ENCODE measurements at regions not wholly inside any gene's neighbourhood (a gene's known extent, or its start where the extent isn't known, plus 50 kb on each side); places are given as distances from the start of the nearest gene placed in this dataset.

DNA sequence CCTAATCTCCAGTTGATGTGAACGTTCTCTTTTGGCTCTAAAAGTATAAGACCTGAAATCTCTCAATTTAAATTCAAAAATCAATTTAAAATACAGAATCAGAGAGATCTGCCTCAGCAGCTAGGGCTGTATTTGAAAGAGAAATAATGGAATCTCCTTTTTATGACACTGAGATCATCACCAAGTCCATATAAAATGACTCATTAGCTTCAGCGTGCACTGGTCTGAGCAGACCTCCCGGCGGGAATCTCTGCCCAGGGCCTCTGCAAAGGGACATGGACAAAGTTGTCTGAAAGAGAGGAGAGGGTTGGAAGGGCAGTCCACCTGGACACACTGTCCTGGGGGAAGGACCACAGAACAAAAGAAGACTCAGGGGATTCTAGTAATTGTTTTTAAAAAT lies 855.6 kb downstream of the EFNB2 start:
- TF ChIP-seq, protein P1, sequence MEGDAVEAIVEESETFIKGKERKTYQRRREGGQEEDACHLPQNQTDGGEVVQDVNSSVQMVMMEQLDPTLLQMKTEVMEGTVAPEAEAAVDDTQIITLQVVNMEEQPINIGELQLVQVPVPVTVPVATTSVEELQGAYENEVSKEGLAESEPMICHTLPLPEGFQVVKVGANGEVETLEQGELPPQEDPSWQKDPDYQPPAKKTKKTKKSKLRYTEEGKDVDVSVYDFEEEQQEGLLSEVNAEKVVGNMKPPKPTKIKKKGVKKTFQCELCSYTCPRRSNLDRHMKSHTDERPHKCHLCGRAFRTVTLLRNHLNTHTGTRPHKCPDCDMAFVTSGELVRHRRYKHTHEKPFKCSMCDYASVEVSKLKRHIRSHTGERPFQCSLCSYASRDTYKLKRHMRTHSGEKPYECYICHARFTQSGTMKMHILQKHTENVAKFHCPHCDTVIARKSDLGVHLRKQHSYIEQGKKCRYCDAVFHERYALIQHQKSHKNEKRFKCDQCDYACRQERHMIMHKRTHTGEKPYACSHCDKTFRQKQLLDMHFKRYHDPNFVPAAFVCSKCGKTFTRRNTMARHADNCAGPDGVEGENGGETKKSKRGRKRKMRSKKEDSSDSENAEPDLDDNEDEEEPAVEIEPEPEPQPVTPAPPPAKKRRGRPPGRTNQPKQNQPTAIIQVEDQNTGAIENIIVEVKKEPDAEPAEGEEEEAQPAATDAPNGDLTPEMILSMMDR (IDR thresholded peaks at IDR 0.05), result no peak
- no peak for TF ChIP-seq POLR2A (IDR thresholded peaks at IDR 0.05)

All from thyroid gland (tissue), 4 donors.